C4-2B (cell line): ENCODE measurements at regions not wholly inside any gene's neighbourhood (a gene's known extent, or its start where the extent isn't known, plus 50 kb on each side); places are given as distances from the start of the nearest gene placed in this dataset.
"Not testable (repeated sequence)": the region's sequence is repeated elsewhere in the genome, so short reads cannot be mapped to it uniquely, and the experiment has no call there.

Experiments
- H3K27ac ChIP-seq: fragments of 450-650 bp; 2 replicates; pipeline ENCODE4 v1.5.1; 2017
- CTCF ChIP-seq: fragments of 450-650 bp; conservative IDR thresholded peaks from 2 replicates; pipeline ENCODE4 v1.5.1; 2017; ENCODE audit warnings: mild to moderate bottlenecking
- ZFX ChIP-seq: fragments of 450-650 bp; IDR thresholded peaks from 2 replicates; pipeline ENCODE4 v1.6.1; 2017

GRCh38 chr7:56697058-56697457 lies 435.2 kb downstream of the ZNF479 start:
- not testable (repeated sequence) for H3K27ac ChIP-seq

DNA sequence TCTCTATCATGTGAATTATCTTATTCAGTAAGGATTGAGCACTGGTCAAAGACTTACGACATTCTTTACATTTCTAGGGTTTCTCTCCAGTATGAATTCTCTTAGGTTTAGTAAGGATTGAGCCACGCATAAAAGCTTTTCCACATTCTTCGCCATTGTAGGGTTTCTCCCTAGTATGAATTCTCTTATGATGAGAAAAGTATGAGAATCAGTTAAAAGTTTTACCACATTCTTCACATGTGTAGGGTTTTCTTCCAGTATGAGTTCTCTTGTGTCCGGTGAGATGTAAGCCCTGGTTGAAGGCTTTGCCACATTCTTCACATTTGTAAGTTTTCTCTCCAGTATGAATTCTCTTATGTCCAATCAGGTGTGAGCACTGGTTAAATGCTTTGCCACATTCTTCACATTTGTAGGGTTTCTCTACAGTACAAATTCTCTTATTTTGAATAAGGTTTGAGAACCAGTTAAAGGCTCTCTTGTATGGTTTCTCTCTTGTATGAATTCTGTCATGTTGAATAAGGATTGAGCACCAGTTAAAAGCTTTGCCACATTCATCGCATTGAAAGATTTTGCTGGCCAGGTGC lies 445.9 kb downstream of the ZNF479 start:
- H3K27ac ChIP-seq = no peak overlapping the region
- TF ChIP-seq CTCF (no peak), ZFX (no peak)

GRCh38 chr7:56639173-56639746 lies 493.0 kb downstream of the ZNF479 start:
- TF ChIP-seq ZFX = no peak
- H3K27ac ChIP-seq = no peak overlapping the region

GRCh38 chr7:56609852-56610355 lies 493.7 kb upstream of the NUPR2 start:
- H3K27ac ChIP-seq = no peak overlapping the region
- TF ChIP-seq ZFX (no peak), CTCF (no peak)

DNA sequence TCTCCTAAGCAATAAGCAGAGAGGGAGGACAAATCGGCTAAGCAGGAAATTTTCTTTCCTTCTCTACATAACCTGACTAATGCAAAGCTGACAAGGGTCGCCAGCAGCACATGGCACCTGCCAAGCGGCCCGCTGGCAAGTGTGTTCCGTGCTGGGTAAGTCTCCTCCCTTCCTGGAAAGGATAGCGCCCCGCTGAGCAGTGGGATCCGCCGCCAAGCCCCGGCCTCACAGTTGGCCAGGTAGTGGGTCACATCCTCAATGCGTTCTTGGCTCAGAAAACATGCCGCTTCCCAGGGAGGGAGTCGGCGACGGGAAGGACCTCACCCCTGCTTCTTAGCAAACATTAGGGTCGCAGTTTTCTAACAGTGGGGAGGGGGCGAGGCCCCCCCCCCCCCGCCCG lies 488.9 kb upstream of the NUPR2 start:
- TF ChIP-seq CTCF (no peak), ZFX (no peak)

DNA sequence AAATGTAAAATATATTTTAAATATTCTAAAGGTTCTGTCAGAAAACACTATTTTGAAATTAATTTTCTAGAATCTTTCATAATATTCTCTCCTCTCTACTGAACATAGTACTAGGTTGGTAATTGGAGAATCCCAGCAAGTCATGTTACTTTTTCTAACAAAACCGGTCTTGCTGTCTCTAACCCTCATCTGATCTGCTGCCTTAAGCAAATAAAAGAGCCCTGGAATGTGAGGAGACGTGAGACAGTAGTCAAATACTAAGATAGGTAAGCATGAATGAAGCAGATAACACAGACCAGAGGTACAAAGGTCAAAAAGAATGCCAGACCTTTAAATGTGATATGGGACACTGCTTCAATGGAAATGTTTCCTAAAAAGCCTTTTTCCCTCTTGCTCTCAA lies 462.4 kb upstream of the NUPR2 start:
- no peak overlapping the region for H3K27ac ChIP-seq
- no peak for TF ChIP-seq CTCF
- no peak for TF ChIP-seq ZFX

More for the DNA sequence above, 488.9 kb upstream of the NUPR2 start:
- H3K27ac ChIP-seq = no peak overlapping the region

DNA sequence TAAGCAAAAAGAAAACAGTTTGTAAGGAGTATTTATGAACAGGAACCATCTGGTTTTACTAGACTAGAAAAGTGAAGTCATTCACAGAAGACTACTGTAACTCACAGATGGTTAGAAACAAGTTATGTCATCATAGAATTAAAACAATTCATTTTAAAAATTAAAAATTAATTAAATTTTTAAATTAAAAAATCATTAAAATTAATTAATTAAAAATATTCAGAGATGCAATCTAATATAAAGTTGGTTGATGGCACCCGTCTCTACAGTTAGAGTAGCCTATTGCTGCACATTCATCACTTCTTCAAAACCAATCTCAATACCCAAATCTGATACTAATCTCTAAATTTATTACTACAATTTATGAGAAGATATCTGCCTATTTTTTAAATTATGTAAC lies 454.8 kb upstream of the NUPR2 start:
- no peak for TF ChIP-seq CTCF
- TF ChIP-seq ZFX = no peak
- H3K27ac ChIP-seq = no peak overlapping the region

GRCh38 chr7:56538541-56539429 lies 422.6 kb upstream of the NUPR2 start:
- TF ChIP-seq CTCF (no peak), ZFX (no peak)
- H3K27ac ChIP-seq = no peak overlapping the region
